ENCODE measurements at regions not wholly inside any gene's neighbourhood (a gene's known extent, or its start where the extent isn't known, plus 50 kb on each side); places are given as distances from the start of the nearest gene placed in this dataset.

DNA sequence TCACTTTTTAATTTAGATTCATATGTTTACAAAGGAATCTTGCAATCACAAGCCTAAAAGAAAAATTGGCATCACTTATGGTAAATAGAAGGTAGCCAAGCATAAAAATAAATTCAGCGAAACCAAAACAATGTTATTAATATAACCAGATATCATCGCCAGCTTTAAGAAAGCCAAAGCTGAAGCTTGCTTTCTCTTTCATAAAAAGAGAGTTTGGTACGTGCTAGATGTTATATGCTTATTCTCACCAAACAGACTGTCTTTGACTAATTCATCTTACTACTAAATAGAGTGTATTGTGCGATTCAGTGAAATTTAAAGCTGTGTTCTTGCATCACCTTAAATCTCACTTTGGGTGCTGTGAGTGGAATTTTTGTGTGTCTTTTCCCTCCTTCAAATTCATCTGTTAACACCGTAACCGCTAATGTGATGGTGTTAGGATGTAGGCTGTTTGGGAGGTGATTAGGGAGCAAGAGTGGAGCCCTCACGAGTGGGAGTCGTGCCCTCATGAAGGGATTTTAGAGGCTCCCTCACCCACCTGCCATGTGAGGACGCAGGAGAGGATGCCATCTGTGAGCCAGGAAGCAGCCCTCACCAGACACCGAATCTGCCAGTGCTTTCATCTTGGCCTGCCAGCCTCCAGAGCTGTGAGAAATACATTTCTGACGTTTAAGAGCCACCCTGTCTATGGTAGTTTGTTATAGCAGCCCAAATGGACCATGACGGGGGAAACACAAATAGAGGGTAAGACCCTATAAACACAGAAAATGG is 134.1 kb upstream of the TMEM45B start:
- no peaks in the 10 kb centered on the region for H3K27me3 ChIP-seq
- H3K9me2 ChIP-seq (replicated peaks; ENCODE audit: insufficient read depth) = no peaks in the 10 kb centered on the region
- H3K4me1 ChIP-seq (ENCODE audit: insufficient read depth) = no peaks in the 10 kb centered on the region
- no peak for DNase-seq (ENCODE audit: low spot score)
- H2AFZ ChIP-seq = no peak overlapping the region
- TF ChIP-seq EZH2 (IDR thresholded peaks at IDR 0.05; ENCODE audit: borderline replicate concordance) (no peak), EZH2phosphoT487 (IDR thresholded peaks at IDR 0.05; ENCODE audit: low read depth, severe bottlenecking, unreplicated experiment) (no peak)
- TF ChIP-seq, protein P1, sequence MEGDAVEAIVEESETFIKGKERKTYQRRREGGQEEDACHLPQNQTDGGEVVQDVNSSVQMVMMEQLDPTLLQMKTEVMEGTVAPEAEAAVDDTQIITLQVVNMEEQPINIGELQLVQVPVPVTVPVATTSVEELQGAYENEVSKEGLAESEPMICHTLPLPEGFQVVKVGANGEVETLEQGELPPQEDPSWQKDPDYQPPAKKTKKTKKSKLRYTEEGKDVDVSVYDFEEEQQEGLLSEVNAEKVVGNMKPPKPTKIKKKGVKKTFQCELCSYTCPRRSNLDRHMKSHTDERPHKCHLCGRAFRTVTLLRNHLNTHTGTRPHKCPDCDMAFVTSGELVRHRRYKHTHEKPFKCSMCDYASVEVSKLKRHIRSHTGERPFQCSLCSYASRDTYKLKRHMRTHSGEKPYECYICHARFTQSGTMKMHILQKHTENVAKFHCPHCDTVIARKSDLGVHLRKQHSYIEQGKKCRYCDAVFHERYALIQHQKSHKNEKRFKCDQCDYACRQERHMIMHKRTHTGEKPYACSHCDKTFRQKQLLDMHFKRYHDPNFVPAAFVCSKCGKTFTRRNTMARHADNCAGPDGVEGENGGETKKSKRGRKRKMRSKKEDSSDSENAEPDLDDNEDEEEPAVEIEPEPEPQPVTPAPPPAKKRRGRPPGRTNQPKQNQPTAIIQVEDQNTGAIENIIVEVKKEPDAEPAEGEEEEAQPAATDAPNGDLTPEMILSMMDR (IDR thresholded peaks at IDR 0.05; ENCODE audit: poor library complexity) = no peak
- no peaks in the 10 kb centered on the region for H3K9me3 ChIP-seq (ENCODE audit: low read depth)
- no peaks in the 10 kb centered on the region for H3K36me3 ChIP-seq (replicated peaks; ENCODE audit: insufficient read depth, low read depth)
- H3K79me2 ChIP-seq = no peaks in the 10 kb centered on the region
- H4K20me1 ChIP-seq (ENCODE audit: insufficient read depth, poor library complexity, severe bottlenecking) = no peaks in the 10 kb centered on the region
- H3K27ac ChIP-seq = no peak overlapping the region
- 78% methylated on average over 12 of the region's 12 CpGs for WGBS (ENCODE audit: low lambda C conversion rate, missing lambda C conversion rate)
- H3K4me3 ChIP-seq = no peak overlapping the region
- H3K4me2 ChIP-seq = no peak overlapping the region

DNA sequence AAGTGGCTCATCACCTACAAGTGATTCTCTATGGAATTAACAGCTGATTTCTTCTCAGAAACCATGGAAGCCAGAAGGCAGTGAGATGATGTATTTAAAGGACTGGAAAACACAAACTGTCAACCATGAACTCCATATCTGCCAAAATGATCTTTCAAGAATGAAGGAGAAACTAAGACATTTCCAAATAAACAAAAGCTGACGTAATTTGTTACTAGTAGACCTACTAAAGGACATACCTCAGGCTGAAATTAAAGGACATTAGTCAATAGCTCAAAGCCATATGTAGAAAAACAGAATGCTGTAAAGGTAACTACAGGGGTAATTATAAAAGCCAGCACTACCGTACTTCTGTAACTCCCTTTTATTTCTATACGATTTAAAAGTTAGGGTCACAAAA is 129.4 kb upstream of the TMEM45B start:
- no peaks in the 10 kb centered on the region for H3K4me1 ChIP-seq (ENCODE audit: insufficient read depth)
- H3K9me2 ChIP-seq (replicated peaks; ENCODE audit: insufficient read depth) = no peaks in the 10 kb centered on the region
- TF ChIP-seq, protein P1 (IDR thresholded peaks at IDR 0.05; ENCODE audit: poor library complexity) = no peak
- TF ChIP-seq EZH2 (IDR thresholded peaks at IDR 0.05; ENCODE audit: borderline replicate concordance) = no peak
- no peak for TF ChIP-seq EZH2phosphoT487 (IDR thresholded peaks at IDR 0.05; ENCODE audit: low read depth, severe bottlenecking, unreplicated experiment)
- H3K4me3 ChIP-seq = no peak overlapping the region
- H3K36me3 ChIP-seq (replicated peaks; ENCODE audit: insufficient read depth, low read depth) = no peaks in the 10 kb centered on the region
- DNase-seq (ENCODE audit: low spot score) = no peak
- 76% methylated on average over 3 of the region's 3 CpGs for WGBS (ENCODE audit: low lambda C conversion rate, missing lambda C conversion rate)
- no peak overlapping the region for H2AFZ ChIP-seq
- H3K4me2 ChIP-seq = no peak overlapping the region
- no peaks in the 10 kb centered on the region for H3K9me3 ChIP-seq (ENCODE audit: low read depth)
- no peaks in the 10 kb centered on the region for H4K20me1 ChIP-seq (ENCODE audit: insufficient read depth, poor library complexity, severe bottlenecking)
- H3K27me3 ChIP-seq = no peaks in the 10 kb centered on the region
- H3K27ac ChIP-seq = no peak overlapping the region
- H3K79me2 ChIP-seq = no peaks in the 10 kb centered on the region

DNA sequence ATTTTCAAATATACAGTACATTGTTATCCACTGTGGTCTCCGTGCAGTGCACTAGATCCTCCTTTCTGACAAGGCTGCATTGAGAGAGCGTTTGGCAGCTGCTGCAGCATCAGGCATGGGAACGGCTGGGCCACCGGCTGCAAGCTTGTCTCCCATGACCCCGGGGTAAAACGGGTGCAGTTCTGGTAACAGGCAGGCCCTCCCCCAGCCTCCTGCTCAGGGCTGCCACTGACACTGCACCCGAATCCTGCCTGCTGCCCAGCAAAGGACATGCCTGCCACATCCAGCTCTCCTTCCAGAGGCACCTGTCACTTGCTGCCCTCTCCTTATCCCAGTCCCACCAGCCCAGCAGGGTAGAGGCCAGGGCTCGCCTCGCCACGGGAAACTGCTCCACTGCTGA is 124.5 kb upstream of the TMEM45B start:
- no peaks in the 10 kb centered on the region for H3K27me3 ChIP-seq
- no peaks in the 10 kb centered on the region for H3K36me3 ChIP-seq (replicated peaks; ENCODE audit: insufficient read depth, low read depth)
- WGBS (ENCODE audit: low lambda C conversion rate, missing lambda C conversion rate) = 76% methylated on average over 10 of the region's 10 CpGs

More for the DNA sequence above, 124.5 kb upstream of the TMEM45B start:
- H3K4me1 ChIP-seq (ENCODE audit: insufficient read depth) = peaks cover 4% of the 10 kb centered on the region
- no peaks in the 10 kb centered on the region for H4K20me1 ChIP-seq (ENCODE audit: insufficient read depth, poor library complexity, severe bottlenecking)
- no peaks in the 10 kb centered on the region for H3K9me2 ChIP-seq (replicated peaks; ENCODE audit: insufficient read depth)
- no peak overlapping the region for H3K27ac ChIP-seq
- no peaks in the 10 kb centered on the region for H3K9me3 ChIP-seq (ENCODE audit: low read depth)
- no peaks in the 10 kb centered on the region for H3K79me2 ChIP-seq
- no peak overlapping the region for H2AFZ ChIP-seq
- TF ChIP-seq, protein P1 (IDR thresholded peaks at IDR 0.05; ENCODE audit: poor library complexity) = no peak
- TF ChIP-seq EZH2phosphoT487 (IDR thresholded peaks at IDR 0.05; ENCODE audit: low read depth, severe bottlenecking, unreplicated experiment) = no peak
- no peak for DNase-seq (ENCODE audit: low spot score)
- H3K4me3 ChIP-seq = no peak overlapping the region
- H3K4me2 ChIP-seq = no peak overlapping the region

Measured in hepatocyte (in vitro differentiated cells).